ENCODE measurements at regions not wholly inside any gene's neighbourhood (a gene's known extent, or its start where the extent isn't known, plus 50 kb on each side); places are given as distances from the start of the nearest gene placed in this dataset.

DNA sequence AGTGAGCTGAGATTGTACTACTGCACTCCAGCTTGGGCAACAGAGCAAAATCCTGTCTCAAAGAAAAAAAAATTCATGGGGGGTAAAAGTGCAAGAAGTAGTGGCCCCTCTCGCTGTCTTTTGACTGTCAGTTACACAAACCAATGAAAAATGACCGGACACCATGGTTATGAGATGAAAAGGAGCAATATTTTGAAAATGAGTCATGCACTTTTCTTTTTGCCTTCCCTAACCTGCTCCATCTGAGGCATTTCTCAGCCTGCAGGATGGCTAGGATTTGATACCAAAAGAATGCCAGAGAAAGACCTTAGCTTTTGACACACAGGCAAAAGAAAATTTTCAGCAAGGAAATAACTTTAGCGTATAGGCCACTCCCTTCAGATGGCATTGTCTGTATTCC is 181.7 kb upstream of the ARID1B start:
- TF ChIP-seq GATA3 (IDR thresholded peaks at IDR 0.05; ENCODE audit: low read depth, low read length) (no peak), GATA2 (IDR thresholded peaks at IDR 0.05; ENCODE audit: low read depth, low read length) (no peak)

DNA sequence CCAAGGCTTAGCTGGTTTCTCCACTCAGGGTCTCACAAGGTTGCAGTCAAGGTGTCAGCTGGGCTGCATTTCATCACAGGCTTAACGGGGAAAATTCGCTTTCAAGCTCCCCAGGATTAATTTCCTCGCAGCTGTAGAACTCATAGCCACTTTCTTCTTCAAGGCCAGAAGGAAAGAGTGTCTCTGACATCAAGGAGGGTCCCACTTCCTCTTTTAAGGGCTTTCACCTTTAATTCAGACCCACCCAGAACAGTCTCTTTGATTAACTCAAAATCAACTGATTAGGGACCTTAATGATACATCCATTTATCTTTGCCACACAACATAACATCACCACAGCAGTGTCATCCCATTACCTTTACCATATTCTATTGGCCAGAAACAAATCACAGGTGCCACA is 183.3 kb upstream of the ARID1B start:
- TF ChIP-seq GATA2 (IDR thresholded peaks at IDR 0.05; ENCODE audit: low read depth, low read length), result no peak
- TF ChIP-seq GATA3 (IDR thresholded peaks at IDR 0.05; ENCODE audit: low read depth, low read length), result no peak

DNA sequence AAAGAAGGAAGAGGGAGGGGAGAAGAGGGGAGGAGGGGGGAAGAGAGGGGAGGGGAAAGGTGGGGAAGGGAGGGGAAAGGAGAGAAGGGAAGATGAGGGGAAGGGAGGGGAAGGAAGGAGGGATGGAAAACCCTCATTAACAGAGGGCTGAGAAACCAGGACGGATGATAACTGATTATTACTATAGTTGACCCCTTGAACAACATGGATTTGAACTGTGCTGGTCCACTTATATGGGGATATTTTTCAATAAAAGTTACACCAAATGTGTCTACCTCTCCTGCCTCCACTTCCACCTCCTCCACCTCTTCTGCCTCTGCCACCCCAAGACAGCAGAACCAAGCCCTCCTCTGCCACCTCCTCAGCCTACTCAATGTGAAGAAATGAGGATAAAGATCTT is 184.1 kb upstream of the ARID1B start:
- TF ChIP-seq GATA3 (IDR thresholded peaks at IDR 0.05; ENCODE audit: low read depth, low read length) (no peak), GATA2 (IDR thresholded peaks at IDR 0.05; ENCODE audit: low read depth, low read length) (no peak)

- TF ChIP-seq GATA2 (IDR thresholded peaks at IDR 0.05; ENCODE audit: low read depth, low read length) (no peak), GATA3 (IDR thresholded peaks at IDR 0.05; ENCODE audit: low read depth, low read length) (no peak)
Measured at GRCh38 chr6:156590482-156590881, 186.7 kb upstream of the ARID1B start.

GRCh38 chr6:156589281-156589680 is 187.9 kb upstream of the ARID1B start:
- no peak for TF ChIP-seq GATA2 (IDR thresholded peaks at IDR 0.05; ENCODE audit: low read depth, low read length)
- no peak for TF ChIP-seq GATA3 (IDR thresholded peaks at IDR 0.05; ENCODE audit: low read depth, low read length)

DNA sequence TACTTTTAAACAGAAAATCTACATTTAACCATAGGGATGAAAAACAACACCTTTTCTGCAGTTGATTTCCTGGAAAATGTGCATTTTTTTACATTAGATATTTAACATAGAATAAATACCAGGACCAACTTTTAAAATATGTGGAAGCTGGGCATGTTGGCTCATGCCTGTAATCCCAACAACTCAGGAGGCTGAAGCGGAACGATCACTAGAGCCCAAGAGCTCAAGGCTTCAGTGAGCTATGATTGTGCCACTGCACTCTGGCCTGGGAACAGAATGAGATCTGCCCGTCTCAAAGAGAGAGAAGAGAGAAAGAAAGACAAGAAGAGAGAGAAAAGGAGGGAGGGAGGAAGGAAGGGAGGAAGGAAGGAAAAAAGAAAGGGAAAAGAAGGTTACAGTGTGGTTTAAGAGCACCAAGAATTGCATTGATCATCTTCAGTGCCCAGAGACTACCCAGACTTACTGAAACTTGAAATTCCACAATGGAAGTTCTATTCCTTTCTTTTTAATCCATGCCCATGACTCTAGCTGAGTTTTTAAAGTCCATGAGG is 189.4 kb upstream of the ARID1B start:
- TF ChIP-seq GATA2 (IDR thresholded peaks at IDR 0.05; ENCODE audit: low read depth, low read length) (no peak), GATA3 (IDR thresholded peaks at IDR 0.05; ENCODE audit: low read depth, low read length) (no peak)

- TF ChIP-seq GATA2 (IDR thresholded peaks at IDR 0.05; ENCODE audit: low read depth, low read length) (no peak), GATA3 (IDR thresholded peaks at IDR 0.05; ENCODE audit: low read depth, low read length) (no peak)
Measured at GRCh38 chr6:156587071-156587470, 190.1 kb upstream of the ARID1B start.

- TF ChIP-seq GATA3 (IDR thresholded peaks at IDR 0.05; ENCODE audit: low read depth, low read length), result no peak
- no peak for TF ChIP-seq GATA2 (IDR thresholded peaks at IDR 0.05; ENCODE audit: low read depth, low read length)
Measured at GRCh38 chr6:156585859-156586258, 191.3 kb upstream of the ARID1B start.

DNA sequence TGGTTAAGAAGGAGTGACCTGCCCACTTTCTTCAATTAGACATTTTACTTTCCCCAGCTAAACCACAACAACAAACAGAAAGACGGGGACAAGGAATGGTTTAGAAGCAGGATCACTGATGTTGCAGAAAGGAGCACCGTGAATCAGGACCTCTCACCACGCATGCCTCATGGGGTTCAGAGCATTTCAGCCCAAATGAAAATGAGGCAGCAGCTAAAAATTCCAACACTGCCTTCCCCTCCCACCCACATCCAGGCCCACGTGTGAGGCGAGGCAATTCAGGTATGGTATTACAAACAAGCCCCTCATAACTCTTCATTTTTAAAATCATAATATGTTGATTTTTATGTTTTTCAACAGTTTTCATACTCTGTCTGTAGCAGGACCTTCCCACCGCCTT is 194.1 kb upstream of the ARID1B start:
- TF ChIP-seq GATA3 (IDR thresholded peaks at IDR 0.05; ENCODE audit: low read depth, low read length) (no peak), GATA2 (IDR thresholded peaks at IDR 0.05; ENCODE audit: low read depth, low read length) (no peak)

- no peak for TF ChIP-seq GATA2 (IDR thresholded peaks at IDR 0.05; ENCODE audit: low read depth, low read length)
- no peak for TF ChIP-seq GATA3 (IDR thresholded peaks at IDR 0.05; ENCODE audit: low read depth, low read length)
Measured at GRCh38 chr6:156582509-156582992, 194.6 kb upstream of the ARID1B start.

GRCh38 chr6:156579564-156579963 is 197.6 kb upstream of the ARID1B start:
- TF ChIP-seq GATA2 (IDR thresholded peaks at IDR 0.05; ENCODE audit: low read depth, low read length) (no peak), GATA3 (IDR thresholded peaks at IDR 0.05; ENCODE audit: low read depth, low read length) (no peak)

DNA sequence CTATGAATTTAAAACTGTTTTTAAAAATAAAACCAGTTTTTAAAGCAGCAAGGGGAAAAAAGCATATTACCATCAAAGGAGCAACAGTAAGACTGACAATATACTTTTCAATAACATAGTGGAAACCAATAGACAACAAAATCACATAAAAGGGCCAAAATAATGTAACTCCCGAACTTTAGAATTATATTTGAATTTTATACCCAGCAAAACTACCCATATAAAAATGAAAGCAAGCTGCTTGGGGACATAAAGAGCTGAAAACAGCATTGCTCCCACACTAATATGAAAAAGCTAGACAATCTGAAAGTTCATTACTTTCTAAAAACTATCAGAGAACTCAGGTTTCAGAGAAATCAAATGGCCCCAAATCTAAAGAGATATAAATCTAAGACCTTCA is 199.4 kb upstream of the ARID1B start:
- no peak for TF ChIP-seq GATA2 (IDR thresholded peaks at IDR 0.05; ENCODE audit: low read depth, low read length)
- no peak for TF ChIP-seq GATA3 (IDR thresholded peaks at IDR 0.05; ENCODE audit: low read depth, low read length)

DNA sequence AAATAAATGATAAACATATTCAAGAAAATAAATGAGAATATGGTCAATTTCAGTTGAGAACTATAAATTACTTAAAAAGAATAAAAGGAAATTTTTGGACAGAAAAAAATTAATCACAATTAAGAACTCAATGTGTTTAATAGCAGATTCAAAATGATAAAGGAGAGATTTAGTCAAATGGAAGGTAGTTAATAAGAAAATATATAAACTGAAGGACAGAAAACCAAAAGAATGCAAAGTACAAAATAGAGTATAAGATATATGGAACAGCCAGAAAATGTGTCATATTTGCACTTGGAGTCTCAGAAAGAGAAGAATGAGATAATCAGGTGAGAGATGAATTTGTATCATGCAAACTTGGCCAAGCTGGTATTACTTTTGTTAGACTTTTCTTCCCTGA is 201.8 kb upstream of the ARID1B start:
- TF ChIP-seq GATA2 (IDR thresholded peaks at IDR 0.05; ENCODE audit: low read depth, low read length) (no peak), GATA3 (IDR thresholded peaks at IDR 0.05; ENCODE audit: low read depth, low read length) (no peak)

GRCh38 chr6:156564807-156565149 is 212.4 kb upstream of the ARID1B start:
- TF ChIP-seq GATA3 (IDR thresholded peaks at IDR 0.05; ENCODE audit: low read depth, low read length) (no peak), GATA2 (IDR thresholded peaks at IDR 0.05; ENCODE audit: low read depth, low read length) (no peak)

- TF ChIP-seq GATA2 (IDR thresholded peaks at IDR 0.05; ENCODE audit: low read depth, low read length) (no peak), GATA3 (IDR thresholded peaks at IDR 0.05; ENCODE audit: low read depth, low read length) (no peak)
Measured at GRCh38 chr6:156564127-156564806, 212.9 kb upstream of the ARID1B start.
